HEK293 (cell line): ENCODE measurements at regions not wholly inside any gene's neighbourhood (a gene's known extent, or its start where the extent isn't known, plus 50 kb on each side); places are given as distances from the start of the nearest gene placed in this dataset.

Experiments
- CTCF ChIA-PET: fragments of 350-600 bp; formaldehyde crosslinking; extraction: SDS; loops from one replicate; lab custom pipeline; 2021; ENCODE audit warnings: antibody characterized with exemption; lab: Yijun Ruan, JAX
- POLR2A ChIA-PET: fragments of 300-600 bp; formaldehyde crosslinking; extraction: SDS; loops from one replicate; lab custom pipeline; 2020; ENCODE audit warnings: antibody characterized with exemption, inconsistent platforms; lab: Yijun Ruan, JAX
- H3K27ac ChIP-seq: fragments of 200-500 bp; sonication (Bioruptor generic); 2 replicates; pipeline ENCODE4 v1.5.1; 2014; ENCODE audit warnings: low read depth, low read length, control low read depth, inconsistent platforms; ENCODE audit errors: extremely low read depth
- H3K36me3 ChIP-seq, 2 experiments: fragments of 200-500 bp in 1 of 2; sonication (Bioruptor generic) in 1 of 2; 1 replicate in 1 of 2; 2 replicates in 1 of 2; pipeline ENCODE4 v1.5.1; 2014 to 2017; ENCODE audit warnings: inconsistent platforms in 2 of 2, low read length in 2 of 2; ENCODE audit not compliant: control insufficient read depth in 2 of 2, insufficient read depth in 1 of 2
- H3K4me1 ChIP-seq: fragments of 200-500 bp; sonication (Bioruptor generic); 2 replicates; pipeline ENCODE4 v1.5.1; 2014; ENCODE audit warnings: mild to moderate bottlenecking, low read length, inconsistent platforms; ENCODE audit not compliant: control insufficient read depth, insufficient read depth
- H3K4me3 ChIP-seq: 2 replicates; pipeline ENCODE4 v1.5.1; 2011; ENCODE audit warnings: low read depth, mild to moderate bottlenecking, control low read depth, low read length, moderate library complexity
- H3K9me3 ChIP-seq: fragments of 200-500 bp; sonication (Bioruptor generic); 2 replicates; pipeline ENCODE4 v1.5.1; 2014; ENCODE audit warnings: low read depth, low read length, inconsistent platforms; ENCODE audit not compliant: control insufficient read depth, insufficient read depth
- PRDM1 ChIP-seq: fragments of 450-650 bp; formaldehyde crosslinking; IDR thresholded peaks from 2 replicates; pipeline ENCODE4; 2016; ENCODE audit warnings: missing biosample characterization, missing genetic modification characterization
- PRDM2 ChIP-seq: fragments of 450-650 bp; formaldehyde crosslinking; IDR thresholded peaks from 2 replicates; pipeline ENCODE4 v1.5.1; 2016; ENCODE audit warnings: missing biosample characterization, missing genetic modification characterization, borderline replicate concordance
- PRDM4 ChIP-seq: fragments of 450-650 bp; formaldehyde crosslinking; IDR thresholded peaks from 2 replicates; pipeline ENCODE4 v1.5.1; 2017; ENCODE audit warnings: missing biosample characterization, missing genetic modification characterization
- RBAK ChIP-seq: fragments of 450-650 bp; formaldehyde crosslinking; IDR thresholded peaks from 2 replicates; pipeline ENCODE4 v1.5.1; 2016; ENCODE audit warnings: missing biosample characterization, missing genetic modification characterization
- SALL2 ChIP-seq: fragments of 450-650 bp; formaldehyde crosslinking; IDR thresholded peaks from 2 replicates; pipeline ENCODE4 v1.5.0; 2017; ENCODE audit warnings: missing biosample characterization, mild to moderate bottlenecking, missing genetic modification characterization, borderline replicate concordance
- SP7 ChIP-seq: fragments of 450-650 bp; formaldehyde crosslinking; IDR thresholded peaks from 2 replicates; pipeline ENCODE4 v1.5.1; 2016; ENCODE audit warnings: missing biosample characterization, missing genetic modification characterization
- ZBTB17 ChIP-seq: fragments of 450-650 bp; formaldehyde crosslinking; IDR thresholded peaks from 2 replicates; pipeline ENCODE4 v1.5.1; 2016; ENCODE audit warnings: missing biosample characterization, missing genetic modification characterization
- ZFP41 ChIP-seq: fragments of 450-650 bp; formaldehyde crosslinking; IDR thresholded peaks from 2 replicates; pipeline ENCODE4 v1.5.1; 2016; ENCODE audit warnings: missing biosample characterization, missing genetic modification characterization, borderline replicate concordance
- ZFP69B ChIP-seq: fragments of 450-650 bp; formaldehyde crosslinking; IDR thresholded peaks from 2 replicates; pipeline ENCODE4 v1.5.1; 2016; ENCODE audit warnings: missing biosample characterization, missing genetic modification characterization
- ZNF10 ChIP-seq: fragments of 450-650 bp; formaldehyde crosslinking; IDR thresholded peaks from 2 replicates; pipeline ENCODE4 v1.5.1; 2017; ENCODE audit warnings: missing biosample characterization, missing genetic modification characterization
- ZNF132 ChIP-seq: fragments of 450-650 bp; formaldehyde crosslinking; IDR thresholded peaks from 2 replicates; pipeline ENCODE4 v1.5.1; 2017; ENCODE audit warnings: missing biosample characterization, missing genetic modification characterization, borderline replicate concordance
- ZNF18 ChIP-seq: fragments of 450-650 bp; formaldehyde crosslinking; IDR thresholded peaks from 2 replicates; pipeline ENCODE4 v1.5.1; 2016; ENCODE audit warnings: missing biosample characterization, missing genetic modification characterization
- ZNF266 ChIP-seq: fragments of 450-650 bp; formaldehyde crosslinking; IDR thresholded peaks from 2 replicates; pipeline ENCODE4 v1.5.1; 2016; ENCODE audit warnings: missing biosample characterization, missing genetic modification characterization, low read depth
- ZNF292 ChIP-seq: fragments of 450-650 bp; formaldehyde crosslinking; IDR thresholded peaks from 2 replicates; pipeline ENCODE4 v1.5.1; 2016; ENCODE audit warnings: low read depth, missing biosample characterization, missing genetic modification characterization, borderline replicate concordance
- ZNF335 ChIP-seq: fragments of 450-650 bp; formaldehyde crosslinking; conservative IDR thresholded peaks from 2 replicates; pipeline ENCODE4 v1.5.1; 2016; ENCODE audit warnings: missing biosample characterization, missing genetic modification characterization
- ZNF350 ChIP-seq: fragments of 450-650 bp; formaldehyde crosslinking; IDR thresholded peaks from 2 replicates; pipeline ENCODE4 v1.5.0; 2017; ENCODE audit warnings: missing biosample characterization, mild to moderate bottlenecking, missing genetic modification characterization
- ZNF501 ChIP-seq: fragments of 450-650 bp; formaldehyde crosslinking; IDR thresholded peaks from 2 replicates; pipeline ENCODE4 v1.5.1; 2016; ENCODE audit warnings: missing biosample characterization, missing genetic modification characterization
- ZNF658 ChIP-seq: fragments of 450-650 bp; formaldehyde crosslinking; IDR thresholded peaks from 2 replicates; pipeline ENCODE4; 2016; ENCODE audit warnings: missing biosample characterization, missing genetic modification characterization
- ZNF785 ChIP-seq: fragments of 450-650 bp; formaldehyde crosslinking; IDR thresholded peaks from 2 replicates; pipeline ENCODE4 v1.5.1; 2016; ENCODE audit warnings: missing biosample characterization, missing genetic modification characterization
- ZNF791 ChIP-seq: fragments of 450-650 bp; formaldehyde crosslinking; IDR thresholded peaks from 2 replicates; pipeline ENCODE4 v1.5.1; 2016; ENCODE audit warnings: missing biosample characterization, missing genetic modification characterization
- ZNF837 ChIP-seq: fragments of 450-650 bp; formaldehyde crosslinking; IDR thresholded peaks from 2 replicates; pipeline ENCODE4 v1.5.1; 2016; ENCODE audit warnings: missing biosample characterization, missing genetic modification characterization
- ZNF843 ChIP-seq: fragments of 450-650 bp; formaldehyde crosslinking; IDR thresholded peaks from 2 replicates; pipeline ENCODE4 v1.5.1; 2016; ENCODE audit warnings: missing biosample characterization, missing genetic modification characterization

GRCh38 chrX:96568071-96568470 is 116.6 kb upstream of the DIAPH2 start:
- no peak overlapping the region for H3K27ac ChIP-seq
- CTCF ChIA-PET, result interaction anchor here (0.6 kb wide), 1 partner anchor 570 kb away, joined by 3 read pairs; no protein-coding TSS in a partner anchor
- no peak overlapping the region for H3K4me3 ChIP-seq
- H3K36me3 ChIP-seq, result no peaks in the 10 kb centered on the region
- POLR2A ChIA-PET, result no interaction called here
- no peaks in the 10 kb centered on the region for H3K9me3 ChIP-seq
- no peak for TF ChIP-seq ZNF18
- TF ChIP-seq ZNF350, result no peak
- no peak for TF ChIP-seq ZNF335 (tag by site-specific recombination)
- TF ChIP-seq RBAK (tag by site-specific recombination), result no peak
- TF ChIP-seq ZBTB17 (tag by site-specific recombination), result no peak
- no peak for TF ChIP-seq PRDM1
- no peak for TF ChIP-seq ZNF10 (tag by site-specific recombination)
- no peaks in the 10 kb centered on the region for H3K4me1 ChIP-seq

- H3K4me1 ChIP-seq, result no peaks in the 10 kb centered on the region
- H3K36me3 ChIP-seq, result no peaks in the 10 kb centered on the region
- H3K27ac ChIP-seq, result no peak overlapping the region
- H3K9me3 ChIP-seq, result no peaks in the 10 kb centered on the region
- TF ChIP-seq ZNF837 (tag by site-specific recombination), result no peak
- no peak for TF ChIP-seq ZNF658
- no peak for TF ChIP-seq ZNF785 (tag by site-specific recombination)
- TF ChIP-seq SALL2 (tag by site-specific recombination), result no peak
- no peak for TF ChIP-seq PRDM4
- TF ChIP-seq ZNF132 (tag by site-specific recombination), result no peak
- TF ChIP-seq ZFP41 (tag by site-specific recombination), result no peak
- no peak for TF ChIP-seq ZFP69B (tag by site-specific recombination)
- no peak for TF ChIP-seq ZNF843 (tag by site-specific recombination)
- TF ChIP-seq ZNF292 (tag by site-specific recombination), result no peak
- no peak for TF ChIP-seq PRDM2 (tag by site-specific recombination)
- no peak for TF ChIP-seq SP7 (tag by site-specific recombination)
- TF ChIP-seq ZNF266 (tag by site-specific recombination), result no peak
- no peak for TF ChIP-seq ZNF791 (tag by site-specific recombination)
- TF ChIP-seq ZNF501 (tag by site-specific recombination), result no peak
- TF ChIP-seq, all 188 proteins: peak for 0
- ChIA-PET CTCF (no interaction called here), POLR2A (no interaction called here)
- H3K4me3 ChIP-seq, result no peak overlapping the region
Observed at GRCh38 chrX:96569034-96569433, 115.6 kb upstream of the DIAPH2 start.
